Stimulated activated CD4-positive, alpha-beta T cell treated with anti-CD3 and anti-CD28 coated beads, Interleukin-4, amount 100 ng/mL, for 4 hours (primary cell): ENCODE measurements at regions not wholly inside any gene's neighbourhood (a gene's known extent, or its start where the extent isn't known, plus 50 kb on each side); places are given as distances from the start of the nearest gene placed in this dataset.
"Not testable (repeated sequence)": the region's sequence is repeated elsewhere in the genome, so short reads cannot be mapped to it uniquely, and the experiment has no call there.

Source experiments
- DNase-seq, 2 experiments: peaks; one replicate each; pipeline ENCODE4 v3.0.0-alpha.2; 2020

- no peak for DNase-seq
Measured at GRCh38 chr1:87398641-87399040, 70.0 kb downstream of the LMO4 start.

GRCh38 chr1:87399264-87399663 is 70.6 kb downstream of the LMO4 start:
- DNase-seq = no peak

GRCh38 chr1:87399701-87400100 is 71.0 kb downstream of the LMO4 start:
- no peak for DNase-seq

GRCh38 chr1:87400813-87401212 is 72.1 kb downstream of the LMO4 start:
- no peak for DNase-seq

GRCh38 chr1:87402241-87403002 is 73.7 kb downstream of the LMO4 start:
- DNase-seq = no peak

- no peak for DNase-seq
Measured at GRCh38 chr1:87403061-87403820, 74.6 kb downstream of the LMO4 start.

GRCh38 chr1:87404296-87404695 is 75.6 kb downstream of the LMO4 start:
- DNase-seq = no peak

GRCh38 chr1:87408665-87409248 is 80.1 kb downstream of the LMO4 start:
- no peak for DNase-seq

GRCh38 chr1:87410776-87411480 is 82.2 kb downstream of the LMO4 start:
- no peak for DNase-seq

- not testable (repeated sequence) for DNase-seq
Measured at GRCh38 chr1:87413846-87414245, 85.2 kb downstream of the LMO4 start.

- DNase-seq = no peak
Measured at GRCh38 chr1:87418048-87418447, 89.4 kb downstream of the LMO4 start.

GRCh38 chr1:87421809-87422208 is 93.1 kb downstream of the LMO4 start:
- DNase-seq = no peak

- no peak for DNase-seq
Measured at GRCh38 chr1:87424541-87424940, 95.9 kb downstream of the LMO4 start.

GRCh38 chr1:87426463-87427249 is 98.0 kb downstream of the LMO4 start:
- DNase-seq = no peak

GRCh38 chr1:87428367-87428766 is 99.7 kb downstream of the LMO4 start:
- no peak for DNase-seq

GRCh38 chr1:87428883-87429282 is 100.2 kb downstream of the LMO4 start:
- no peak for DNase-seq

GRCh38 chr1:87432685-87433084 is 104.0 kb downstream of the LMO4 start:
- DNase-seq = no peak

GRCh38 chr1:87433101-87433500 is 104.4 kb downstream of the LMO4 start:
- not testable (repeated sequence) for DNase-seq

GRCh38 chr1:87435484-87435883 is 106.8 kb downstream of the LMO4 start:
- no peak for DNase-seq

GRCh38 chr1:87436115-87436514 is 107.4 kb downstream of the LMO4 start:
- not testable (repeated sequence) for DNase-seq

GRCh38 chr1:87436534-87436933 is 107.9 kb downstream of the LMO4 start:
- no peak for DNase-seq

- no peak for DNase-seq
Measured at GRCh38 chr1:87437663-87438295, 109.1 kb downstream of the LMO4 start.
